CD14-positive monocyte (primary cell): ENCODE measurements at regions not wholly inside any gene's neighbourhood (a gene's known extent, or its start where the extent isn't known, plus 50 kb on each side); places are given as distances from the start of the nearest gene placed in this dataset.

Source experiments
- DNase-seq, 3 donors: peaks; one replicate each; pipeline ENCODE4 v3.0.0-alpha.2; 2011 to 2022
- H2AFZ ChIP-seq: 2 replicates; pipeline ENCODE4 v1.6.0; 2012; ENCODE audit warnings: mild to moderate bottlenecking, low read depth, low read length, inconsistent platforms; ENCODE audit not compliant: insufficient read depth, poor library complexity, severe bottlenecking
- H3K27ac ChIP-seq, 2 donors: 1 replicate in 1 of 2; 2 replicates in 1 of 2; pipeline ENCODE4 v1.5.1; 2012 to 2013; ENCODE audit warnings: low read length in 2 of 2, control low read depth in 1 of 2, inconsistent platforms in 1 of 2, low read depth in 1 of 2, mild to moderate bottlenecking in 1 of 2
- H3K27me3 ChIP-seq, 2 donors: one replicate each; pipeline versions ENCODE4 v1.6.0 to v1.6.1; 2011 to 2013; ENCODE audit warnings: low read length in 2 of 2; ENCODE audit not compliant: control insufficient read depth in 2 of 2, insufficient read depth in 2 of 2
- H3K36me3 ChIP-seq, 2 donors: replicated peaks in 1 of 2; 1 replicate in 1 of 2; 2 replicates in 1 of 2; pipeline versions ENCODE4 v1.5.1 to v1.6.1; 2012 to 2013; ENCODE audit warnings: low read length in 2 of 2, control low read depth in 1 of 2, inconsistent platforms in 1 of 2, mild to moderate bottlenecking in 1 of 2; ENCODE audit not compliant: insufficient read depth in 2 of 2, control insufficient read depth in 1 of 2
- H3K4me1 ChIP-seq, 2 donors: 1 replicate in 1 of 2; 2 replicates in 1 of 2; pipeline versions ENCODE4 v1.5.1 to v1.6.1; 2012 to 2013; ENCODE audit warnings: low read length in 2 of 2, control low read depth in 1 of 2, inconsistent platforms in 1 of 2, mild to moderate bottlenecking in 1 of 2, moderate library complexity in 1 of 2; ENCODE audit not compliant: insufficient read depth in 2 of 2, control insufficient read depth in 1 of 2
- H3K4me2 ChIP-seq: replicated peaks from 2 replicates; pipeline ENCODE3; 2012; ENCODE audit warnings: low read length, moderate library complexity, mild to moderate bottlenecking; ENCODE audit not compliant: poor library complexity, severe bottlenecking; ENCODE audit errors: extremely low read depth
- H3K4me3 ChIP-seq, 3 experiments: fragments of 200-600 bp in 1 of 3; sonication (generic) in 1 of 3; replicated peaks in 1 of 3; 1 replicate in 2 of 3; 2 replicates in 1 of 3; pipeline ENCODE4 v1.5.1; 2011 to 2013; ENCODE audit warnings: low read length in 3 of 3, mild to moderate bottlenecking in 3 of 3, control low read depth in 2 of 3, low read depth in 2 of 3, inconsistent platforms in 1 of 3, moderate library complexity in 1 of 3
- H3K79me2 ChIP-seq: 2 replicates; pipeline ENCODE4 v1.6.0; 2012; ENCODE audit warnings: mild to moderate bottlenecking, control low read depth, inconsistent platforms, low read length, moderate library complexity; ENCODE audit not compliant: insufficient read depth
- H3K9ac ChIP-seq: 2 replicates; pipeline ENCODE4 v1.6.0; 2017; ENCODE audit warnings: low read length, mild to moderate bottlenecking; ENCODE audit not compliant: insufficient read depth, poor library complexity, severe bottlenecking
- H3K9me3 ChIP-seq, 2 donors: replicated peaks in 1 of 2; 1 replicate in 1 of 2; 2 replicates in 1 of 2; pipeline versions ENCODE4 v1.5.1 to v1.6.1; 2012 to 2013; ENCODE audit warnings: low read length in 2 of 2, control low read depth in 1 of 2; ENCODE audit not compliant: control insufficient read depth in 1 of 2, insufficient read depth in 1 of 2
- H4K20me1 ChIP-seq: 2 replicates; pipeline ENCODE4 v1.6.0; 2012; ENCODE audit warnings: mild to moderate bottlenecking, low read length, control low read depth, moderate library complexity; ENCODE audit not compliant: insufficient read depth
- H3K27ac Mint-ChIP-seq, 7 donors: one replicate each; pipeline ENCODE4 v1.8.0; 2020; ENCODE audit warnings: mild to moderate bottlenecking in 7 of 7, mixed read lengths in 7 of 7, moderate library complexity in 6 of 7, inconsistent platforms in 2 of 7
- H3K27me3 Mint-ChIP-seq, 3 donors: one replicate each; pipeline ENCODE4 v1.8.0; 2021 to 2022; ENCODE audit warnings: low read depth in 3 of 3, mild to moderate bottlenecking in 3 of 3, mixed read lengths in 3 of 3, moderate library complexity in 3 of 3, inconsistent platforms in 1 of 3
- H3K36me3 Mint-ChIP-seq, 2 donors: one replicate each; pipeline ENCODE4 v1.8.0; 2020; ENCODE audit warnings: mixed read lengths in 2 of 2, inconsistent platforms in 1 of 2, mild to moderate bottlenecking in 1 of 2
- H3K4me1 Mint-ChIP-seq: one replicate; pipeline ENCODE4 v1.8.0; 2020; ENCODE audit warnings: mild to moderate bottlenecking, mixed read lengths
- H3K4me3 Mint-ChIP-seq, 2 donors: one replicate each; pipeline ENCODE4 v1.8.0; 2020; ENCODE audit warnings: mild to moderate bottlenecking in 2 of 2, mixed read lengths in 2 of 2, moderate library complexity in 1 of 2
- H3K9me3 Mint-ChIP-seq, 7 donors: one replicate each; pipeline ENCODE4 v1.8.0; 2020 to 2022; ENCODE audit warnings: mixed read lengths in 7 of 7, mild to moderate bottlenecking in 6 of 7, moderate library complexity in 6 of 7, inconsistent platforms in 2 of 7
- WGBS: methylation state at CpG from one replicate; pipeline ENCODE4 v1.1.5; 2013; ENCODE audit warnings: missing lambda C conversion rate; ENCODE audit not compliant: insufficient coverage; 5-methylcytosine and 5-hydroxymethylcytosine counted together
- intact Hi-C, 2 donors: fragments of 100-400 bp; cut with micrococcal nuclease; formaldehyde crosslinking; loops; one replicate each; pipeline versions ENCODE4 v1.15.0 to v1.15.1; 2023
- TF ChIP-seq, protein P1 (sequence below): fragments of 200-600 bp; IDR thresholded peaks from one replicate; pipeline ENCODE4 v1.8.0; 2022; ENCODE audit warnings: antibody characterized with exemption, mild to moderate bottlenecking

DNA sequence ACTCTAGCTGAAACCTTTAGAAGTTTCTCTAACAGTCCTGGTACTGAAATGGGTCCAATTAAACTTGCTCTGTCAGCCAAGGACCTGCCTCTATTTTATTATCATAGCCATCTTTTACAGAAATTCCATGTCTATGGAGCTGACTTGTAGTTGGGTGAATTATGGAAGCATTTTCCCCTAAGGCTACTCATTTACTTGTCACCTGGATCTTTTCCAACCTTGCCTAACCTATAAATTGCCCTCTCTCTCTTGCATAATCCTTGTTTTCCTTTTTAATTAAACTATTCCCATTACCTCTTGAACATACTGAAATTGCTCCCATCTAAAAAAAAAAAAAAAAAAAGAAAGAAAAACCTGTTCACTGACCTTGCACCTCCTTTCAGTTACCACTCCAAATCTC, 74.6 kb upstream of the DOK6 start:
- Histone ChIP-seq H3K9me3 (peaks cover 9 to 13% of the 10 kb centered on the region in 2 donors), H4K20me1 (no peaks in the 10 kb centered on the region), H3K4me1 (no peaks in the 10 kb centered on the region), H3K79me2 (no peaks in the 10 kb centered on the region), H2AFZ (no peak overlapping the region), H3K4me2 (no peak overlapping the region), H3K36me3 (no peaks in the 10 kb centered on the region), H3K27ac (no peak overlapping the region), H3K9ac (no peak overlapping the region), H3K4me3 (no peak overlapping the region), H3K27me3 (no peaks in the 10 kb centered on the region)
- Mint-ChIP-seq H3K27me3 (no peaks in the 10 kb centered on the region), H3K9me3 (peaks cover 2 to 10% (median 7%) of the 10 kb centered on the region in 7 donors), H3K4me3 (no peak overlapping the region), H3K36me3 (no peaks in the 10 kb centered on the region), H3K27ac (no peak overlapping the region), H3K4me1 (no peaks in the 10 kb centered on the region)
- TF ChIP-seq, protein P1, sequence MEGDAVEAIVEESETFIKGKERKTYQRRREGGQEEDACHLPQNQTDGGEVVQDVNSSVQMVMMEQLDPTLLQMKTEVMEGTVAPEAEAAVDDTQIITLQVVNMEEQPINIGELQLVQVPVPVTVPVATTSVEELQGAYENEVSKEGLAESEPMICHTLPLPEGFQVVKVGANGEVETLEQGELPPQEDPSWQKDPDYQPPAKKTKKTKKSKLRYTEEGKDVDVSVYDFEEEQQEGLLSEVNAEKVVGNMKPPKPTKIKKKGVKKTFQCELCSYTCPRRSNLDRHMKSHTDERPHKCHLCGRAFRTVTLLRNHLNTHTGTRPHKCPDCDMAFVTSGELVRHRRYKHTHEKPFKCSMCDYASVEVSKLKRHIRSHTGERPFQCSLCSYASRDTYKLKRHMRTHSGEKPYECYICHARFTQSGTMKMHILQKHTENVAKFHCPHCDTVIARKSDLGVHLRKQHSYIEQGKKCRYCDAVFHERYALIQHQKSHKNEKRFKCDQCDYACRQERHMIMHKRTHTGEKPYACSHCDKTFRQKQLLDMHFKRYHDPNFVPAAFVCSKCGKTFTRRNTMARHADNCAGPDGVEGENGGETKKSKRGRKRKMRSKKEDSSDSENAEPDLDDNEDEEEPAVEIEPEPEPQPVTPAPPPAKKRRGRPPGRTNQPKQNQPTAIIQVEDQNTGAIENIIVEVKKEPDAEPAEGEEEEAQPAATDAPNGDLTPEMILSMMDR, result no peak
- intact Hi-C loops, result no loop called here
- DNase-seq, result no peak

DNA sequence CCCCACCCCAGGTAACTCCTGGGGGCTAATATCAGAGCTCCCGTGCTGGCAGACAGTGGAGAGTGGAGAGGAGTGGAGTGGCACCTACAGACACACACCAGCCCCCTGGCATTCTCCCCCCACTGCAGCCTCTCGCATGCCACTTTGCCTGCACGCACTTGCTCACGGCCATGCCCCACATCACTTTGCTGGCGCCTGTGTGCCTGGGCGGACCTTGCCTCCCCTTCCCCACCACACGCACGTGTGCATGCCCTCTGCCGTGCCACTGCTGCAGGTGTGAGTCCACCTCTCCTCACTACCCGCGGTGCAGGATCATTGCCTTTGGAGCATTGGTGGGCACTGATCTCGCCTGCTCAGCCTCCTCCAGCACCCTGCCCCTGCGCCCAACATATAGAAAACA, 72.6 kb upstream of the DOK6 start:
- Mint-ChIP-seq H3K27ac (no peak overlapping the region), H3K4me1 (no peaks in the 10 kb centered on the region), H3K27me3 (no peaks in the 10 kb centered on the region), H3K36me3 (no peaks in the 10 kb centered on the region), H3K9me3 (peaks cover 2 to 7% (median 5%) of the 10 kb centered on the region in 7 donors), H3K4me3 (no peak overlapping the region)
- intact Hi-C loops, result no loop called here
- H3K4me3 ChIP-seq, result no peak overlapping the region
- H3K27me3 ChIP-seq, result no peaks in the 10 kb centered on the region
- H3K9ac ChIP-seq, result no peak overlapping the region
- TF ChIP-seq, protein P1, result no peak
- no peak overlapping the region for H3K27ac ChIP-seq
- H3K79me2 ChIP-seq, result no peaks in the 10 kb centered on the region
- H3K36me3 ChIP-seq, result no peaks in the 10 kb centered on the region
- DNase-seq, result no peak
- no peaks in the 10 kb centered on the region for H3K4me1 ChIP-seq
- H2AFZ ChIP-seq, result no peak overlapping the region
- no peak overlapping the region for H3K4me2 ChIP-seq
- peaks cover 9% of the 10 kb centered on the region in 2 donors for H3K9me3 ChIP-seq
- 94% methylated on average over 10 of the region's 13 CpGs for WGBS
- no peaks in the 10 kb centered on the region for H4K20me1 ChIP-seq
